ENCODE measurements at regions not wholly inside any gene's neighbourhood (a gene's known extent, or its start where the extent isn't known, plus 50 kb on each side); places are given as distances from the start of the nearest gene placed in this dataset.

DNA sequence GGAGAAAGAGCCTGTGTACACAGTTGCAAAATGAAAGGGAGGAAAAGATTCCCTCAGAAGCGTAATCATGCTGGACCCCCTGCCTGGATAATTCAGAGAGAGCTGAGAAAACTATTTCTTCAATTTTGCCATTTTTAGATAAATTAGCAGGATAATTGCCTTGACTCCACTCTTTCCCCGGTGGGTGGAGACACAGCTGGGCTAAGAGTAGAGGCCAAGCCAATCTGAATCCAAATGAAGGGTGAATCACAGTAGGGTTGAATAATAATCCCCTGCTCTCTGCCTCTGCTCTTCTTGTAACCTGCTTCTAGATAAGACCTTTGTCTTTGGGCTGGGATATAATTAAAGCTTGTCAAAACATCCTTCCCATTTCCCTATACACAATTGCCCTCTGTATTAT, 150.1 kb downstream of the CAPZA3 start:
- TF ChIP-seq, protein P1, sequence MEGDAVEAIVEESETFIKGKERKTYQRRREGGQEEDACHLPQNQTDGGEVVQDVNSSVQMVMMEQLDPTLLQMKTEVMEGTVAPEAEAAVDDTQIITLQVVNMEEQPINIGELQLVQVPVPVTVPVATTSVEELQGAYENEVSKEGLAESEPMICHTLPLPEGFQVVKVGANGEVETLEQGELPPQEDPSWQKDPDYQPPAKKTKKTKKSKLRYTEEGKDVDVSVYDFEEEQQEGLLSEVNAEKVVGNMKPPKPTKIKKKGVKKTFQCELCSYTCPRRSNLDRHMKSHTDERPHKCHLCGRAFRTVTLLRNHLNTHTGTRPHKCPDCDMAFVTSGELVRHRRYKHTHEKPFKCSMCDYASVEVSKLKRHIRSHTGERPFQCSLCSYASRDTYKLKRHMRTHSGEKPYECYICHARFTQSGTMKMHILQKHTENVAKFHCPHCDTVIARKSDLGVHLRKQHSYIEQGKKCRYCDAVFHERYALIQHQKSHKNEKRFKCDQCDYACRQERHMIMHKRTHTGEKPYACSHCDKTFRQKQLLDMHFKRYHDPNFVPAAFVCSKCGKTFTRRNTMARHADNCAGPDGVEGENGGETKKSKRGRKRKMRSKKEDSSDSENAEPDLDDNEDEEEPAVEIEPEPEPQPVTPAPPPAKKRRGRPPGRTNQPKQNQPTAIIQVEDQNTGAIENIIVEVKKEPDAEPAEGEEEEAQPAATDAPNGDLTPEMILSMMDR (conservative IDR thresholded peaks at IDR 0.05; ENCODE audit: low read depth, low read length), result no peak
- TF ChIP-seq POLR2A (IDR thresholded peaks at IDR 0.05; ENCODE audit: low read depth, low read length), result no peak
- no peak for TF ChIP-seq CEBPB (IDR thresholded peaks at IDR 0.05; ENCODE audit: low read depth, low read length)
- TF ChIP-seq, protein P2, sequence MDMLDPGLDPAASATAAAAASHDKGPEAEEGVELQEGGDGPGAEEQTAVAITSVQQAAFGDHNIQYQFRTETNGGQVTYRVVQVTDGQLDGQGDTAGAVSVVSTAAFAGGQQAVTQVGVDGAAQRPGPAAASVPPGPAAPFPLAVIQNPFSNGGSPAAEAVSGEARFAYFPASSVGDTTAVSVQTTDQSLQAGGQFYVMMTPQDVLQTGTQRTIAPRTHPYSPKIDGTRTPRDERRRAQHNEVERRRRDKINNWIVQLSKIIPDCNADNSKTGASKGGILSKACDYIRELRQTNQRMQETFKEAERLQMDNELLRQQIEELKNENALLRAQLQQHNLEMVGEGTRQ (IDR thresholded peaks at IDR 0.05; ENCODE audit: low read depth, low read length), result no peak
- no peak for TF ChIP-seq RFX5 (IDR thresholded peaks at IDR 0.05; ENCODE audit: low read depth, low read length)
- no peak for TF ChIP-seq CHD1 (IDR thresholded peaks at IDR 0.05; ENCODE audit: low read depth, low read length)
- no peak for TF ChIP-seq BHLHE40 (IDR thresholded peaks at IDR 0.05; ENCODE audit: low read depth, low read length)
- no peak for TF ChIP-seq RAD21 (IDR thresholded peaks at IDR 0.05; ENCODE audit: low read length)
- TF ChIP-seq ELK1 (IDR thresholded peaks at IDR 0.05; ENCODE audit: borderline replicate concordance, low read depth, low read length), result no peak
- TF ChIP-seq FOS (IDR thresholded peaks at IDR 0.05; ENCODE audit: low read depth, low read length), result no peak

Data from IMR-90 (cell line).